OCI-LY1 (cell line): ENCODE measurements at regions not wholly inside any gene's neighbourhood (a gene's known extent, or its start where the extent isn't known, plus 50 kb on each side); places are given as distances from the start of the nearest gene placed in this dataset.

ENCODE experiments used
- H2AFZ ChIP-seq: fragments of 200-600 bp; sonication (generic), shearing (Covaris generic); 2 replicates; pipeline ENCODE4 v1.6.0; 2014; ENCODE audit warnings: antibody characterized with exemption, mild to moderate bottlenecking, low read length
- H3F3A ChIP-seq: fragments of 200-600 bp; sonication (generic), shearing (Covaris generic); 2 replicates; pipeline ENCODE4 v1.6.0; 2014; ENCODE audit warnings: mild to moderate bottlenecking, antibody characterized with exemption, low read length, moderate library complexity; ENCODE audit not compliant: insufficient read depth
- H3K27ac ChIP-seq: fragments of 200-600 bp; sonication (generic); 2 replicates; pipeline ENCODE4 v1.5.1; 2014; ENCODE audit warnings: low read length, mixed run types, mild to moderate bottlenecking, low read depth; ENCODE audit not compliant: poor library complexity, severe bottlenecking
- H3K27me3 ChIP-seq: fragments of 200-600 bp; sonication (generic); 2 replicates; pipeline ENCODE4 v1.6.0; 2014; ENCODE audit warnings: antibody characterized with exemption, mild to moderate bottlenecking, low read length, moderate library complexity; ENCODE audit not compliant: insufficient read depth
- H3K36me3 ChIP-seq: fragments of 200-600 bp; sonication (generic); 2 replicates; pipeline ENCODE4 v1.6.1; 2014; ENCODE audit warnings: mild to moderate bottlenecking, antibody characterized with exemption, low read length, moderate library complexity, mixed read lengths; ENCODE audit not compliant: insufficient read depth
- H3K4me1 ChIP-seq: fragments of 200-600 bp; sonication (generic); 2 replicates; pipeline ENCODE4 v1.5.1; 2014; ENCODE audit warnings: mild to moderate bottlenecking, low read length, moderate library complexity; ENCODE audit not compliant: insufficient read depth, severe bottlenecking
- H3K4me2 ChIP-seq: fragments of 200-600 bp; sonication (generic), shearing (Covaris generic); 2 replicates; pipeline ENCODE4 v1.6.1; 2014; ENCODE audit warnings: low read length
- H3K4me3 ChIP-seq: fragments of 200-600 bp; sonication (generic); 2 replicates; pipeline ENCODE4 v1.5.1; 2014; ENCODE audit warnings: low read length, low read depth, mild to moderate bottlenecking, mixed read lengths; ENCODE audit not compliant: poor library complexity, severe bottlenecking
- H3K79me2 ChIP-seq: fragments of 200-600 bp; shearing (Covaris generic); 2 replicates; pipeline ENCODE4 v1.6.1; 2016; ENCODE audit warnings: mixed run types, low read length, mixed read lengths; ENCODE audit not compliant: insufficient read depth
- H3K9ac ChIP-seq: fragments of 200-600 bp; sonication (generic), shearing (Covaris generic); 2 replicates; pipeline ENCODE4 v1.6.1; 2014; ENCODE audit warnings: mild to moderate bottlenecking, low read length, mixed read lengths
- H3K9me2 ChIP-seq: fragments of 200-600 bp; sonication (generic), shearing (Covaris generic); 2 replicates; pipeline ENCODE4 v1.6.1; 2014; ENCODE audit warnings: low read depth, mild to moderate bottlenecking, low read length, mixed read lengths
- H3K9me3 ChIP-seq: fragments of 200-600 bp; shearing (Covaris generic); 2 replicates; pipeline ENCODE4 v1.6.1; 2014; ENCODE audit warnings: low read length, mixed read lengths
- H4K20me1 ChIP-seq: fragments of 200-600 bp; sonication (generic), shearing (Covaris generic); 2 replicates; pipeline ENCODE4 v1.6.0; 2016; ENCODE audit warnings: mild to moderate bottlenecking, low read length; ENCODE audit not compliant: insufficient read depth
- CTCF ChIP-seq: fragments of 200-600 bp; sonication (generic), shearing (Covaris generic); IDR thresholded peaks from 2 replicates; pipeline ENCODE4 v1.5.1; 2017; ENCODE audit warnings: mild to moderate bottlenecking, antibody characterized with exemption, low read length, moderate library complexity, mixed read lengths
- EZH2 ChIP-seq: fragments of 200-600 bp; sonication (generic), shearing (Covaris generic); IDR thresholded peaks from 2 replicates; pipeline ENCODE4 v1.8.0; 2017; ENCODE audit warnings: borderline replicate concordance, mixed run types, mild to moderate bottlenecking, antibody characterized with exemption, low read length, moderate library complexity, mixed read lengths

- peaks cover 8% of the 10 kb centered on the region; the same call in 1 of the 2 replicates for H3K9me3 ChIP-seq
- H3K4me2 ChIP-seq, result no peak overlapping the region
- H3K36me3 ChIP-seq, result no peaks in the 10 kb centered on the region; the same call in 1 of the 2 replicates
- H3K9me2 ChIP-seq, result no peaks in the 10 kb centered on the region
- no peak overlapping the region for H2AFZ ChIP-seq
- H3K27me3 ChIP-seq, result no peaks in the 10 kb centered on the region
- H3F3A ChIP-seq, result no peaks in the 10 kb centered on the region
- H4K20me1 ChIP-seq, result no peaks in the 10 kb centered on the region
- no peak overlapping the region for H3K9ac ChIP-seq
- no peaks in the 10 kb centered on the region for H3K79me2 ChIP-seq
- TF ChIP-seq CTCF, result no peak
- TF ChIP-seq EZH2, result no peak
- no peak overlapping the region for H3K4me3 ChIP-seq
- H3K27ac ChIP-seq, result no peak overlapping the region
- H3K4me1 ChIP-seq, result no peaks in the 10 kb centered on the region
These were observed 1143.3 kb upstream of the AUTS2 start for GRCh38 chr7:68454931-68455330.

- TF ChIP-seq CTCF (no peak), EZH2 (no peak)
These were observed 1141.8 kb upstream of the AUTS2 start for GRCh38 chr7:68456469-68456868.

GRCh38 chr7:68457481-68457880 lies 1140.8 kb upstream of the AUTS2 start:
- no peaks in the 10 kb centered on the region for H3K27me3 ChIP-seq
- no peaks in the 10 kb centered on the region for H3F3A ChIP-seq
- no peaks in the 10 kb centered on the region for H3K79me2 ChIP-seq
- H3K27ac ChIP-seq, result no peak overlapping the region
- H3K4me3 ChIP-seq, result no peak overlapping the region
- no peak overlapping the region for H3K9ac ChIP-seq
- no peaks in the 10 kb centered on the region for H3K9me2 ChIP-seq
- TF ChIP-seq EZH2 (no peak), CTCF (no peak)
- H4K20me1 ChIP-seq, result no peaks in the 10 kb centered on the region
- peaks cover 8% of the 10 kb centered on the region; the same call in 1 of the 2 replicates for H3K9me3 ChIP-seq
- H3K36me3 ChIP-seq, result no peaks in the 10 kb centered on the region; the same call in 1 of the 2 replicates
- H2AFZ ChIP-seq, result no peak overlapping the region
- no peaks in the 10 kb centered on the region for H3K4me1 ChIP-seq
- H3K4me2 ChIP-seq, result no peak overlapping the region

More at GRCh38 chr7:68456469-68456868, 1141.8 kb upstream of the AUTS2 start:
- H2AFZ ChIP-seq, result no peak overlapping the region
- H3K36me3 ChIP-seq, result no peaks in the 10 kb centered on the region; the same call in 1 of the 2 replicates
- no peaks in the 10 kb centered on the region for H3K79me2 ChIP-seq
- no peaks in the 10 kb centered on the region for H3K27me3 ChIP-seq
- H3K9me3 ChIP-seq, result peaks cover 8% of the 10 kb centered on the region; the same call in 1 of the 2 replicates
- H3K4me2 ChIP-seq, result no peak overlapping the region
- H3K9ac ChIP-seq, result no peak overlapping the region
- H3K27ac ChIP-seq, result no peak overlapping the region
- no peaks in the 10 kb centered on the region for H3K4me1 ChIP-seq
- no peaks in the 10 kb centered on the region for H4K20me1 ChIP-seq
- H3F3A ChIP-seq, result no peaks in the 10 kb centered on the region
- no peak overlapping the region for H3K4me3 ChIP-seq
- no peaks in the 10 kb centered on the region for H3K9me2 ChIP-seq
